Smooth muscle cell (in vitro differentiated cells): ENCODE measurements at regions not wholly inside any gene's neighbourhood (a gene's known extent, or its start where the extent isn't known, plus 50 kb on each side); places are given as distances from the start of the nearest gene placed in this dataset.

Experiments
- DNase-seq: peaks from one replicate; lab custom pipeline; 2025; ENCODE audit not compliant: unreplicated experiment; lab: John Stamatoyannopoulos, UW
- H2AFZ ChIP-seq: fragments of 200-600 bp; sonication (generic); 2 replicates; pipeline ENCODE4 v1.6.0; 2016; ENCODE audit warnings: antibody characterized with exemption, low read depth, mild to moderate bottlenecking
- H3F3A ChIP-seq: fragments of 200-600 bp; sonication (generic); 2 replicates; pipeline ENCODE4 v1.6.0; 2017; ENCODE audit warnings: antibody characterized with exemption, low read depth
- H3K27ac ChIP-seq: fragments of 200-600 bp; sonication (generic); 2 replicates; pipeline ENCODE4 v1.5.1; 2016; ENCODE audit warnings: low read depth, mild to moderate bottlenecking
- H3K27me3 ChIP-seq: fragments of 200-600 bp; sonication (generic); 2 replicates; pipeline ENCODE4 v1.6.1; 2016; ENCODE audit warnings: low read depth, mild to moderate bottlenecking
- H3K36me3 ChIP-seq: fragments of 200-600 bp; sonication (generic); 2 replicates; pipeline ENCODE4 v1.5.1; 2016; ENCODE audit warnings: low read depth
- H3K4me1 ChIP-seq: fragments of 200-600 bp; sonication (generic); 2 replicates; pipeline ENCODE4 v1.5.1; 2016; ENCODE audit warnings: low read depth
- H3K4me2 ChIP-seq: fragments of 200-600 bp; sonication (generic); 2 replicates; pipeline ENCODE4 v1.6.0; 2016; ENCODE audit warnings: mild to moderate bottlenecking
- H3K4me3 ChIP-seq: fragments of 200-600 bp; sonication (generic); 2 replicates; pipeline ENCODE4 v1.5.1; 2016; ENCODE audit warnings: mild to moderate bottlenecking
- H3K79me2 ChIP-seq: fragments of 200-600 bp; sonication (generic); 2 replicates; pipeline ENCODE4 v1.6.0; 2016; ENCODE audit warnings: low read depth, mild to moderate bottlenecking
- H3K9ac ChIP-seq: fragments of 200-600 bp; sonication (generic); 2 replicates; pipeline ENCODE4 v1.6.0; 2016; ENCODE audit warnings: low read depth
- H3K9me3 ChIP-seq: fragments of 200-600 bp; sonication (generic); replicated peaks from 2 replicates; pipeline ENCODE4 v1.5.1; 2016; ENCODE audit warnings: low read depth
- H4K20me1 ChIP-seq: fragments of 200-600 bp; sonication (generic); 2 replicates; pipeline ENCODE4 v1.6.0; 2016; ENCODE audit warnings: low read depth
- WGBS: methylation state at CpG from one replicate; pipeline ENCODE4 v1.1.7; 2016; ENCODE audit warnings: low lambda C conversion rate; 5-methylcytosine and 5-hydroxymethylcytosine counted together
- TF ChIP-seq, protein P1 (sequence below): fragments of 200-600 bp; sonication (generic); IDR thresholded peaks from 2 replicates; pipeline ENCODE4 v1.5.1; 2017; ENCODE audit warnings: borderline replicate concordance, mild to moderate bottlenecking, antibody characterized with exemption; ENCODE audit not compliant: insufficient read depth, poor library complexity, severe bottlenecking

DNA sequence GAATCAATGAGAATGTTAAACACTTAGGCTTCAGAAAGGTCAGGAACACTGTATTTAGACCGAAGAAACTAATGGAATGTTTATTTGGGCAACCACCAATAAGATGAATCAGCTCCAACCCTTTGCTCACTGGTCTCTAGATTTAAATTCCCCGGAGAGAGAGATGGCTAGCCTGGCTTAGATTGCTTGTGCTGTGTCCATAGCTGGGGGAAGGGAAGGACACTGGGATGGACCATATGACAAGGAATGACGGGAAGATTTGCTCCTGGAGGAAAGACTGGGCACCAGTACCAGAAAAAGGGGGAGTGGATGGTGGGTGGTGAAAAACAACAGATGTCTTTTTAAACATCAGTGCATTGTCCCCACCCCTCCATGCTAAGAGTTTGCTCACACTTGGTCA is 426.6 kb downstream of the DUSP10 start:
- Histone ChIP-seq H3K4me3 (no peak overlapping the region), H3K9me3 (no peaks in the 10 kb centered on the region), H4K20me1 (no peaks in the 10 kb centered on the region), H3K27ac (peak overlapping the region; percentile 22), H3K4me2 (peak overlapping the region; percentile 15), H3K27me3 (no peaks in the 10 kb centered on the region), H3K4me1 (peaks cover 16% of the 10 kb centered on the region), H3K9ac (no peak overlapping the region), H3K79me2 (no peaks in the 10 kb centered on the region), H3K36me3 (no peaks in the 10 kb centered on the region), H2AFZ (no peak overlapping the region), H3F3A (no peaks in the 10 kb centered on the region)
- no peak for DNase-seq
- 20% methylated on average over 3 of the region's 3 CpGs for WGBS
- TF ChIP-seq, protein P1, sequence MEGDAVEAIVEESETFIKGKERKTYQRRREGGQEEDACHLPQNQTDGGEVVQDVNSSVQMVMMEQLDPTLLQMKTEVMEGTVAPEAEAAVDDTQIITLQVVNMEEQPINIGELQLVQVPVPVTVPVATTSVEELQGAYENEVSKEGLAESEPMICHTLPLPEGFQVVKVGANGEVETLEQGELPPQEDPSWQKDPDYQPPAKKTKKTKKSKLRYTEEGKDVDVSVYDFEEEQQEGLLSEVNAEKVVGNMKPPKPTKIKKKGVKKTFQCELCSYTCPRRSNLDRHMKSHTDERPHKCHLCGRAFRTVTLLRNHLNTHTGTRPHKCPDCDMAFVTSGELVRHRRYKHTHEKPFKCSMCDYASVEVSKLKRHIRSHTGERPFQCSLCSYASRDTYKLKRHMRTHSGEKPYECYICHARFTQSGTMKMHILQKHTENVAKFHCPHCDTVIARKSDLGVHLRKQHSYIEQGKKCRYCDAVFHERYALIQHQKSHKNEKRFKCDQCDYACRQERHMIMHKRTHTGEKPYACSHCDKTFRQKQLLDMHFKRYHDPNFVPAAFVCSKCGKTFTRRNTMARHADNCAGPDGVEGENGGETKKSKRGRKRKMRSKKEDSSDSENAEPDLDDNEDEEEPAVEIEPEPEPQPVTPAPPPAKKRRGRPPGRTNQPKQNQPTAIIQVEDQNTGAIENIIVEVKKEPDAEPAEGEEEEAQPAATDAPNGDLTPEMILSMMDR, result no peak

DNA sequence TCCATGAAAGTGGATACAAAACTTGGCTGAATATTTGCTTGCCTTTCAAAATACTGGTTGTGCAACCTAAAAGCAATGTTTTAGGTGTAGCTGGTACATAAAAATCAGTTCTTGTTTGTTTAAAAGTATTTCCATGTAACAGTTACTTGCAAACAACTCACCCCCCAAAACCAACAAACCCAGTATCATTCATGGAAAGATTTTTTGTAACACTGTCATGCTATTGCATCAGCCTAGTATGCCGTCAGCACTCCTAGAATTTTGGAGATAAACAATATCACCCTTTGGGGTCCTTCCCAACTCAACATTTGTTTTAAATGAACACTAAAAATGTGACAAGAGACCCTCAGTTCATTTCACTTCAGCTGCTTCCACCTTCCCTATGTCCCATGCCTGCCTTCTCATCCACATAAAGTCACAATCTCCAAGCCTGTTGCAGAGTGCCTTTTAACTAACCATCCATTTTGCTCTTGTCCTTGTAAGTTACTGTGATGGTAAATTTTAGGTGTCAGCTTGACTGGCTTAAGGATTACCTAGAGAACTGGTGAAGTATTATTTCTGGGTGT is 425.3 kb downstream of the DUSP10 start:
- Histone ChIP-seq H3K27me3 (no peaks in the 10 kb centered on the region), H3K4me2 (no peak overlapping the region), H3F3A (no peaks in the 10 kb centered on the region), H4K20me1 (no peaks in the 10 kb centered on the region), H3K27ac (no peak overlapping the region), H3K4me1 (peaks cover 9% of the 10 kb centered on the region), H3K9ac (no peak overlapping the region), H2AFZ (no peak overlapping the region), H3K79me2 (no peaks in the 10 kb centered on the region), H3K4me3 (no peak overlapping the region), H3K9me3 (no peaks in the 10 kb centered on the region), H3K36me3 (no peaks in the 10 kb centered on the region)
- TF ChIP-seq, protein P1, result no peak
- WGBS, result 13% methylated on average over 1 of the region's 1 CpG
- no peak for DNase-seq

DNA sequence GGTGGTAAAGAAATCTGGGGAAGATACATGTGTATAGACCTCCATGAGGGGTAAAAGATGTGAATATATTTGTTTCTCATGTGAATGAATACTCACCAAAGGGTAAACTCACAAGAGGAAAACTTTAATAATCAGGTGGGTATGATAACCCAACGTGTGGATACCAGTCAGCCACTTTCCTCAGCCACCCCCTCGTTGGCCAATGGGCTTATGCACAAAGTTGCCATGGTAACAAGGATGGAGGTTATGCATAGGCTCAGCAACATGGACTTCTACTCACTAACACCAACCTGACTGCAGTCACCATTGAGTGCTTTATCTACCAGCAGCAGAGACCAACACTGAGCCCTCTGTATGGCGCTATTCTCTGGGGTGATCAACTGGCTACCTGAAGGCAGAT is 424.4 kb downstream of the DUSP10 start:
- TF ChIP-seq, protein P1, result no peak
- DNase-seq, result no peak
- H3K4me2 ChIP-seq, result no peak overlapping the region
- no peaks in the 10 kb centered on the region for H4K20me1 ChIP-seq
- no peaks in the 10 kb centered on the region for H3K79me2 ChIP-seq
- no peak overlapping the region for H2AFZ ChIP-seq
- H3K9ac ChIP-seq, result no peak overlapping the region
- peaks cover 9% of the 10 kb centered on the region for H3K4me1 ChIP-seq
- H3F3A ChIP-seq, result no peaks in the 10 kb centered on the region
- no peaks in the 10 kb centered on the region for H3K36me3 ChIP-seq
- no peak overlapping the region for H3K4me3 ChIP-seq
- WGBS, result 98% methylated on average over 3 of the region's 3 CpGs
- no peak overlapping the region for H3K27ac ChIP-seq
- H3K27me3 ChIP-seq, result no peaks in the 10 kb centered on the region
- no peaks in the 10 kb centered on the region for H3K9me3 ChIP-seq

DNA sequence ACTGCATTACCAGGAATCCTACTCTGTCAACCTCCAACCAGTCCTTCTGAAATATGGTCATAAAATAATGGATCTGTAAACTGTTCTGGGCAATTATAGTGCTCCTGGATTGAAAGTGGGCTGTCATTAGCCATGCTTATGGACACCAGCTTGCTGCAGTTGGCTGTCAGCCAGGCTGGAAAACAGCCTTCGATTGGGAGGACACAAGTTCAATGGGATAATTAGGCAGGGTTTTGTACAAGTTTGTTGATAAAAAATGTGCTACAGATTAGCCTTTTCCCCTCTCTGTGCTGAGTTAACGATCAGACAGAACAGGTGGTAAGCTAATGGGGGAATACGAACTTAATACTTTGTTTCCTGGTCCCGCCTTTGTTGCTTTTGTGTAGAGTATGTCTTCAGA is 413.9 kb downstream of the DUSP10 start:
- Histone ChIP-seq H3F3A (no peaks in the 10 kb centered on the region), H3K4me2 (no peak overlapping the region), H4K20me1 (no peaks in the 10 kb centered on the region), H3K9ac (no peak overlapping the region), H3K27ac (no peak overlapping the region), H2AFZ (no peak overlapping the region), H3K79me2 (no peaks in the 10 kb centered on the region), H3K36me3 (peaks cover 14% of the 10 kb centered on the region), H3K27me3 (no peaks in the 10 kb centered on the region), H3K4me1 (no peaks in the 10 kb centered on the region), H3K4me3 (no peak overlapping the region), H3K9me3 (peaks cover 17% of the 10 kb centered on the region)
- TF ChIP-seq, protein P1, result no peak
- 86% methylated on average over 4 of the region's 4 CpGs for WGBS
- no peak for DNase-seq
